Prostate gland (tissue), 2 donors: ENCODE measurements at regions not wholly inside any gene's neighbourhood (a gene's known extent, or its start where the extent isn't known, plus 50 kb on each side); places are given as distances from the start of the nearest gene placed in this dataset.

Experiments used
- CTCF ChIP-seq, 4 experiments: fragments of 200-600 bp in 2 of 4; fragments of 450-650 bp in 2 of 4; sonication (generic) in 2 of 4; IDR thresholded peaks; 1 replicate in 3 of 4; 2 replicates in 1 of 4; pipeline ENCODE4 v1.5.1; 2016 to 2019; ENCODE audit warnings: antibody characterized with exemption in 4 of 4, mild to moderate bottlenecking in 2 of 4, moderate library complexity in 2 of 4
- POLR2A ChIP-seq: fragments of 450-650 bp; IDR thresholded peaks from one replicate; pipeline ENCODE4 v1.6.1; 2016; ENCODE audit warnings: antibody characterized with exemption, mild to moderate bottlenecking

- TF ChIP-seq CTCF (IDR thresholded peaks at IDR 0.05) = no peak
- no peak for TF ChIP-seq POLR2A
Observed at GRCh38 chr6:62914530-62914929, 296.7 kb upstream of the FKBP1C start.
